ENCODE measurements at regions not wholly inside any gene's neighbourhood (a gene's known extent, or its start where the extent isn't known, plus 50 kb on each side); places are given as distances from the start of the nearest gene placed in this dataset.

DNA sequence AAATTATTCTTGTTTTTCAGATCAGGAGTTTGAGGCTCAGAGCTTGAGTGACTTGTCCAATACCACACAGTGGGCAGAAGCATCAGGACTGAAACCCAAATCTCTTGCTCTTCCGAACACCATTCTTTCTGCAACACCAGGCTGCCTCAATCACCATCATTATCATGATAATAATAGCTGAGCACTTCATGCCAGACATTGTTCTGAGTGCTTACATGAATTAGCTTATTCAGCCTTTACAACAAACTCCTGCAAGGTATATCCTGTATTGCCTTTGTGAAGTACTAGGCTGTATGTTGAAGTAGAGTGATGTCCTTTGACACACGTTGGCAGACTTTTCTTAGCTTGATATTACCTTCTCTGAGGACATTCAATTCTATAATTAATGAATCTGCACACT lies 257.4 kb upstream of the ATP2B1 start:
- FAIRE-seq (no peak), DNase-seq (ENCODE audit: insufficient read length) (no peak)
- no peak for TF ChIP-seq POLR2AphosphoS5 (IDR thresholded peaks at IDR 0.05; ENCODE audit: low read depth, low read length)
- no peak for TF ChIP-seq POLR2A (IDR thresholded peaks at IDR 0.05; ENCODE audit: low read depth, low read length)
- no peak for TF ChIP-seq TAF1 (IDR thresholded peaks at IDR 0.05; ENCODE audit: borderline replicate concordance, low read depth, low read length)

DNA sequence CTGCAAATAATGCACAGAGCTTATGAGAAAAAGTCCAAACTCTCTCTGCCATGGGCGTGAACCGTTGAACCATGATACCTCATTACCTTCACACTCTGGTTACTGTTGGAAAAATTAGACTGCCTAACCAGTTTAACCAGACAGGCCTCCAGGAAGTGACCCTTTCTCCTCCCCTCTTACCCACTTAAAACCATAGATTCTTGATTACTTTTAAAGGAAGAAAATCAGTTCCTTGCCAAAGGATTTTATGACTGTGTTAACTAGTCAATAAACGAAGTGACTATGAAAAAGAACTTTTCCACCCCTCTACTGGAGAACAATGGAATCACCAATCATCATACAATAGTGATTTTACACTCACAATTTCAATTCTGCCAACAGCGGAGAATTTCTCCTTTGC lies 254.0 kb upstream of the ATP2B1 start:
- DNase-seq (ENCODE audit: insufficient read length) (no peak), FAIRE-seq (no peak)
- no peak for TF ChIP-seq POLR2A (IDR thresholded peaks at IDR 0.05; ENCODE audit: low read depth, low read length)
- TF ChIP-seq TAF1 (IDR thresholded peaks at IDR 0.05; ENCODE audit: borderline replicate concordance, low read depth, low read length), result no peak
- TF ChIP-seq POLR2AphosphoS5 (IDR thresholded peaks at IDR 0.05; ENCODE audit: low read depth, low read length), result no peak

DNA sequence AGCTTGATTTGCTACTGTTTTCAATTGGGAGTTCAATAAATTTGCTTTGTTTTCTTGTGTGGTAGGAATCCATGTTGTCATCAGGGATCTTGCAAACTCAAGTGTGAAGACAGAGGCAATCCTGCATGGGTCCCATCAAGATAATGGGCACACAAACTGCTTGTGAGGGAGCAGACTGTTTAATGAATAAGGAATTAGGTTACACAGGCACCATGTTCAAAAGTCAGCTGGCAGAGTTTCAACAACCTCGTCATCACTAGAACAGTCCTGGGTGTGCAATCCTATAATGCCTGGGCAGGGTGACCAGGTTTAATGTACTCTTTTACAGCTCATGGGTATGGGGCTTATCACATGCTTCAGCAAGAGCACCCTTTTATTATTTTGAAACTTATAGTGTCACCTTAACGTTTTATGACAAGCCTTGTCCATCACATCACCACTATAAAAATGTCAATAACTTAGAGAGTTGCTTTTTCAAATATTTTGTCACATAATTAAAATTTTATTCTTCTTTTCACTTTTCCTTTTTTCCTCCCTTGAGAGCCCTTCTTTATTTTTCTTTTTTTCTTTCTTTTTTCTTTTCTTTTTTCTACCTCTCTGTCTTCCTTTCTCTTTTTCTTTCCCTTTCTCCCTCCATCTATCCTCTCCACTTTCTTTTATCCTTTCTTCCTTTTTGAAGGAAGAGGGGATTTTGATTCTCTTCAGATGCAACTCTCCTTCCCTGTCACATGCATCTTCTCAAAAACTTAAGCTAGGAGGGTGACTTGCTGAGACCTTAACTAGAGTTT lies 252.2 kb upstream of the ATP2B1 start:
- FAIRE-seq (no peak), DNase-seq (ENCODE audit: insufficient read length) (no peak)
- TF ChIP-seq TAF1 (IDR thresholded peaks at IDR 0.05; ENCODE audit: borderline replicate concordance, low read depth, low read length) (no peak), POLR2A (IDR thresholded peaks at IDR 0.05; ENCODE audit: low read depth, low read length) (no peak), POLR2AphosphoS5 (IDR thresholded peaks at IDR 0.05; ENCODE audit: low read depth, low read length) (no peak)

DNA sequence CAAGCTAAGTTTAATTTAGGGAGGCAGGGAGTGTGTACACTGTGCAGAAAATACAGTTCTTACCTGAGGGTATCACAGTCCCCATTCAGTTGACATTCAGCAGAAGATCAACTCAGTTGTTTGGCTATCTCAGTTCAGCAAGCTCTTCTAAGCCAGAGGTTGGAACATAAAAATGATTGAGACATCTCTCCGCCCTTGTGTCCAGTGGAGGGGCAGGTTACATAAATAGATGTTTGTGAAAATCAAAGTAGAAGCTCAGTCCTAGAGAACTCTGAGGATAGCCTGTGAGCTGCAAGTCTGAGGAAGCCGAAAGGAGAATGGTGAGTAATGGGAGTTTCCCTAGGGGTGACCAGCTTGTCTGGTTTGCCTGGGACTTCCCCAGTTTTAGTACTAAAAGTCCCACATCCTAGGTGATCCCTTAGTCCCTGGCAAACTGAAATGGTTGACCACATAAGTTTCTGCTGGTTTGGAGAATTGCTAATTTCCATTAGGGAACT lies 251.4 kb upstream of the ATP2B1 start:
- DNase-seq (ENCODE audit: insufficient read length) (no peak), FAIRE-seq (peak; percentile 94)
- TF ChIP-seq POLR2AphosphoS5 (IDR thresholded peaks at IDR 0.05; ENCODE audit: low read depth, low read length) (0 out of 2 replicates have a peak, but pooled peaks have one; percentile 34), TAF1 (IDR thresholded peaks at IDR 0.05; ENCODE audit: borderline replicate concordance, low read depth, low read length) (peak; percentile 17; the same call in 1 of the 2 replicates), POLR2A (IDR thresholded peaks at IDR 0.05; ENCODE audit: low read depth, low read length) (peak; percentile 55)

- FAIRE-seq, result peak; percentile 53
- no peak for DNase-seq (ENCODE audit: insufficient read length)
- TF ChIP-seq POLR2AphosphoS5 (IDR thresholded peaks at IDR 0.05; ENCODE audit: low read depth, low read length), result no peak
- no peak for TF ChIP-seq TAF1 (IDR thresholded peaks at IDR 0.05; ENCODE audit: borderline replicate concordance, low read depth, low read length)
- no peak for TF ChIP-seq POLR2A (IDR thresholded peaks at IDR 0.05; ENCODE audit: low read depth, low read length)
These were observed 250.5 kb upstream of the ATP2B1 start for GRCh38 chr12:89959179-89959578.

GRCh38 chr12:89954259-89954658 lies 245.6 kb upstream of the ATP2B1 start:
- DNase-seq (ENCODE audit: insufficient read length), result no peak
- FAIRE-seq, result no peak
- TF ChIP-seq POLR2AphosphoS5 (IDR thresholded peaks at IDR 0.05; ENCODE audit: low read depth, low read length), result no peak
- no peak for TF ChIP-seq TAF1 (IDR thresholded peaks at IDR 0.05; ENCODE audit: borderline replicate concordance, low read depth, low read length)
- no peak for TF ChIP-seq POLR2A (IDR thresholded peaks at IDR 0.05; ENCODE audit: low read depth, low read length)

DNA sequence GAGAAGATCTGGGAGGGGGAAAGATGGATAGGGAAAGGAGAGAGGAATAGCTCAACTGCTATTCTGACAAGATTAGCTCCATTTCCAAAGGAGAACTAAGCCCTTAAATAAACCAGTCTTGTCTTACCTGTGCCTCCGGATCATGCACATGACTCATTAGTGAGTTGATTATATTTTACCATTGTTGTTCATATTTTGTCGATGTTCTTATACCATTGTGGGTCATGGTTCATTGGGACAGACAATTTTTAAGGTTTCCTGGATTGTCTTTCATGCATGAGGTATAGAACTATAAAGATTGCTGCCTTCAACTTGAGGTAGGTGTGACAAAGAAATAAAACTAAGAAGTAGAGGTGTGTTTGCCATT lies 243.0 kb upstream of the ATP2B1 start:
- TF ChIP-seq POLR2AphosphoS5 (IDR thresholded peaks at IDR 0.05; ENCODE audit: low read depth, low read length), result no peak
- no peak for TF ChIP-seq POLR2A (IDR thresholded peaks at IDR 0.05; ENCODE audit: low read depth, low read length)
- TF ChIP-seq TAF1 (IDR thresholded peaks at IDR 0.05; ENCODE audit: borderline replicate concordance, low read depth, low read length), result no peak
- FAIRE-seq (peak; percentile 24), DNase-seq (ENCODE audit: insufficient read length) (no peak)

DNA sequence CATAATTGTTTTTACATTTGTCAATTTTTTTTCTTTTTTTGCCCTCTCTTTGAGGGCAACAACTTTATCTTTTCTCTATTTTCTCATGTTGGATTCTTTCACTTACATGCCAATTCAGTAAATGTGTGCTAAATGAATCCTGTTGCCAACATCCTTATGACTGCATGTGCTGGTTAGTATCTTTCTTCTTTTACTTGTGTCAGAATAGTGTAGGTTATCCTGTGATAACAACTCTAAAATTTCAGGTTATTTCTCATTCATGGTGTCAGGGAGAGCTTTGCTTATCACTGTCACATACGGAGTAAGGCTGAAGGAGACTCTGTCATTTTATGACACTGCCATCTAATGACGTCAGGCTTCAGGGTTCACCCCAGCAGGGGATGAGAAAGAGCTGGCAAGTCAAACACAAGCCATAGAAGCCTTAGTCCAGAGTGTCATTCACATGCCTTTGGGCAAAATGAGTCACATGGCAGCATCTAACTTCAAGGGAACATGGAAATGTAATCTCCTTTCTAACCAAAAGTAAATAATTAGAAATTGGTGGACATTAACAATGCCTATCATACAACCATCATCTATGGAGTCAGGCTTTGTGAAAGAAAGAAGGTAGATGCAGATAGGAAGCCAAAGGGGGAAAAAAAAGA lies 242.5 kb upstream of the ATP2B1 start:
- DNase-seq (ENCODE audit: insufficient read length), result no peak
- TF ChIP-seq POLR2AphosphoS5 (IDR thresholded peaks at IDR 0.05; ENCODE audit: low read depth, low read length) (no peak), TAF1 (IDR thresholded peaks at IDR 0.05; ENCODE audit: borderline replicate concordance, low read depth, low read length) (no peak), POLR2A (IDR thresholded peaks at IDR 0.05; ENCODE audit: low read depth, low read length) (no peak)
- peak; percentile 33 for FAIRE-seq

DNA sequence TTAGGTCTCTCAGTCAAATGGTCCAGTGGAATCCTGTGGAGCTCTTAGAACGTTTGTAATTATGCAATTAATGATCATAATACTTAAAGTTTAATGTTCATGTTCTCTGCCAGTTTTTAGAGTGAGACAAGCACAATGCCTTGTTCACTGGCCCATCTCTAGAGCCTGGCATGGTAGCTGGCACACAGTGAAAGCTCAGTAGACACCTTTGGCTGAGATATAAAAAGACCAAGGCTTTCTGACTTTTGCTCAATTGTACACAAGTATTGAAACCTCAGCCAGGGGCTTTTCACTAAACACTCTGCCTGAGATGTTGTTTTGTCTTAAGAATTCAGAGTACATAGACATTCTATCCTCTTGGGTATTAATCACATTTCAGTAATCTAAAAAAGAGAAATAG lies 241.8 kb upstream of the ATP2B1 start:
- FAIRE-seq, result peak; percentile 73
- TF ChIP-seq POLR2AphosphoS5 (IDR thresholded peaks at IDR 0.05; ENCODE audit: low read depth, low read length), result no peak
- no peak for TF ChIP-seq POLR2A (IDR thresholded peaks at IDR 0.05; ENCODE audit: low read depth, low read length)
- TF ChIP-seq TAF1 (IDR thresholded peaks at IDR 0.05; ENCODE audit: borderline replicate concordance, low read depth, low read length), result no peak
- no peak for DNase-seq (ENCODE audit: insufficient read length)

- FAIRE-seq (peak; percentile 97), DNase-seq (ENCODE audit: insufficient read length) (peak; percentile 22)
- TF ChIP-seq POLR2A (IDR thresholded peaks at IDR 0.05; ENCODE audit: low read depth, low read length) (no peak), TAF1 (IDR thresholded peaks at IDR 0.05; ENCODE audit: borderline replicate concordance, low read depth, low read length) (no peak), POLR2AphosphoS5 (IDR thresholded peaks at IDR 0.05; ENCODE audit: low read depth, low read length) (no peak)
These were observed 241.0 kb upstream of the ATP2B1 start for GRCh38 chr12:89949457-89950195.
